HUES48 (cell line): ENCODE measurements at regions not wholly inside any gene's neighbourhood (a gene's known extent, or its start where the extent isn't known, plus 50 kb on each side); places are given as distances from the start of the nearest gene placed in this dataset.

Source experiments
- H3K27ac ChIP-seq: one replicate; pipeline ENCODE4 v1.7.0; 2013; ENCODE audit warnings: low read depth, low read length, inconsistent platforms
- H3K27me3 ChIP-seq: 2 replicates; pipeline ENCODE4 v1.6.1; 2013; ENCODE audit warnings: mild to moderate bottlenecking, low read length; ENCODE audit not compliant: control insufficient read depth, insufficient read depth
- H3K36me3 ChIP-seq: 2 replicates; pipeline ENCODE4 v1.6.1; 2013; ENCODE audit warnings: low read length; ENCODE audit not compliant: control insufficient read depth, insufficient read depth
- H3K4me1 ChIP-seq: 2 replicates; pipeline ENCODE4 v1.6.1; 2013; ENCODE audit warnings: mild to moderate bottlenecking, low read length; ENCODE audit not compliant: control insufficient read depth, insufficient read depth
- H3K4me3 ChIP-seq: 2 replicates; pipeline ENCODE4 v1.5.1; 2013; ENCODE audit warnings: mild to moderate bottlenecking, low read depth, low read length
- H3K9ac ChIP-seq: 2 replicates; pipeline ENCODE4 v1.6.1; 2013; ENCODE audit warnings: mild to moderate bottlenecking, low read depth, low read length, moderate library complexity
- H3K9me3 ChIP-seq: 2 replicates; pipeline ENCODE4 v1.6.1; 2013; ENCODE audit warnings: low read length; ENCODE audit not compliant: control insufficient read depth, insufficient read depth

DNA sequence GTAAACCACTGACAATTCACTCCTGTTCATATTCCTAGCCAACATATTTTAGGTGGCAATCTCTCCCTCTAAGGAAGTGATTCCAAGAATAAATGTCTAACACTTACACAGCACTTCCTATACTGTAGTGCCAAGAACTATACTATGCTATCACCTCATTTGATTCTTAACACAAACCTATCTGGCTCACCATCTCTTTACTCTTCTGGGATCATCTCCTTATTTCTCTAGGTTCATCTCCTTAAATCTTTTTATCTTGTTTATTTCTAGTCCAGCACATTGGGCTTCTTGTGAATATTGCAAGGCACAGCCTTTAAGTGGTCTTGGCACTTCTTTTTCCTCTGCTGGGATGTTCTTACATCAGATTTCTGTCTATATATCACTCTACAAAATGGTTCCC, 366.3 kb downstream of the SLITRK6 start:
- no peaks in the 10 kb centered on the region for H3K9me3 ChIP-seq
- H3K27ac ChIP-seq: no peak overlapping the region
- peaks cover 4% of the 10 kb centered on the region; the same call in 1 of the 2 replicates for H3K4me1 ChIP-seq
- no peak overlapping the region for H3K9ac ChIP-seq
- no peak overlapping the region for H3K4me3 ChIP-seq
- H3K27me3 ChIP-seq: no peaks in the 10 kb centered on the region
- no peaks in the 10 kb centered on the region for H3K36me3 ChIP-seq

DNA sequence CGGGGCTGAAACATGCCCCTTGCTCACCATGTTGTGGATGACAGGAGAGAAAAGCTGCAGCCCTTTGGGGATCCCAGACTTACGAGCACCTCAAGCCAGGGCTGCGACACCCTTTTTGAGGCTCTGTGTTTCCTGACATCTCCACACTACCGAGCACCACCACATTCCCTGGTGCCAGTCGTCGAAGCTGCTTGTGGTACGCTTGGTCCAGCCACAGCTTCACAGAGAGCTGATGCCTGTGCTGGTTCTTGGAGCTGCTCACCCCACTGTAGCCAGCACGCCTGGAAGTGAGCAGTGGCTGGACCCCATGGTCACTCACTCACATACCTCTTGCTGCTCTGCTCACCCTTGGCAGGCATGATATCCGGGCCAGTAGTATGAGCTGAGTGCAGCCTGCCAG, 367.5 kb downstream of the SLITRK6 start:
- H3K9me3 ChIP-seq: no peaks in the 10 kb centered on the region
- no peaks in the 10 kb centered on the region for H3K27me3 ChIP-seq
- no peaks in the 10 kb centered on the region for H3K4me1 ChIP-seq
- no peak overlapping the region for H3K27ac ChIP-seq
- no peak overlapping the region for H3K4me3 ChIP-seq
- H3K36me3 ChIP-seq: no peaks in the 10 kb centered on the region
- H3K9ac ChIP-seq: no peak overlapping the region

GRCh38 chr13:85430216-85430794, 368.9 kb downstream of the SLITRK6 start:
- no peaks in the 10 kb centered on the region for H3K4me1 ChIP-seq
- no peaks in the 10 kb centered on the region for H3K36me3 ChIP-seq
- H3K27ac ChIP-seq: no peak overlapping the region
- no peaks in the 10 kb centered on the region for H3K27me3 ChIP-seq
- no peak overlapping the region for H3K9ac ChIP-seq
- H3K4me3 ChIP-seq: no peak overlapping the region
- H3K9me3 ChIP-seq: no peaks in the 10 kb centered on the region

GRCh38 chr13:85427416-85427815, 371.8 kb downstream of the SLITRK6 start:
- Histone ChIP-seq H3K4me3 (no peak overlapping the region), H3K4me1 (no peaks in the 10 kb centered on the region), H3K9ac (no peak overlapping the region), H3K27me3 (no peaks in the 10 kb centered on the region), H3K27ac (no peak overlapping the region), H3K36me3 (no peaks in the 10 kb centered on the region), H3K9me3 (no peaks in the 10 kb centered on the region)

GRCh38 chr13:85420136-85420535, 379.1 kb downstream of the SLITRK6 start:
- Histone ChIP-seq H3K36me3 (no peaks in the 10 kb centered on the region), H3K4me3 (no peak overlapping the region), H3K9me3 (no peaks in the 10 kb centered on the region), H3K27ac (no peak overlapping the region), H3K4me1 (no peaks in the 10 kb centered on the region), H3K9ac (no peak overlapping the region), H3K27me3 (no peaks in the 10 kb centered on the region)

GRCh38 chr13:85419611-85420010, 379.6 kb downstream of the SLITRK6 start:
- Histone ChIP-seq H3K27ac (no peak overlapping the region), H3K27me3 (no peaks in the 10 kb centered on the region), H3K4me1 (no peaks in the 10 kb centered on the region), H3K36me3 (no peaks in the 10 kb centered on the region), H3K9me3 (no peaks in the 10 kb centered on the region), H3K4me3 (no peak overlapping the region), H3K9ac (no peak overlapping the region)

DNA sequence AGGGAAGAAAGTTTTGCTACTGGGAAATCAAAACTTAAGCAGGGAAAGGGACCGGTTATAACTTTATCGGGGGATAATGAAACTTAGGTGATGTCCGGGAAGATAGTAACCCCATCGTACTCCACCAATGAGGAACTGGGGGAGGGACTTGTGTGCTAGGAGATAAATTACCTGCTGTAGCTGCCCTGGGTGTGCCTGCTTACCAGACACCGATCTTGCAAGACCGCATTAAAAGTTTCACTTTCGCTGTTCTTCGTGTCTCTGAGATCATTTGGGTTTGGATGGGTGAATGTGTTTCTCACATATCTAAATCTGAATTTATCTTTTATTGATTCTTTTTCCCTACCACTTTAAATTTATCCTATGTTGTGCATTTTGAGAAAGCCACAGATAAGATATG, 381.4 kb downstream of the SLITRK6 start:
- no peaks in the 10 kb centered on the region for H3K27me3 ChIP-seq
- H3K4me1 ChIP-seq: peaks cover 4% of the 10 kb centered on the region; the same call in 1 of the 2 replicates
- H3K9ac ChIP-seq: no peak overlapping the region
- H3K27ac ChIP-seq: no peak overlapping the region
- no peak overlapping the region for H3K4me3 ChIP-seq
- no peaks in the 10 kb centered on the region for H3K9me3 ChIP-seq
- H3K36me3 ChIP-seq: no peaks in the 10 kb centered on the region

- H3K4me3 ChIP-seq: no peak overlapping the region
- H3K27ac ChIP-seq: no peak overlapping the region
- no peaks in the 10 kb centered on the region for H3K27me3 ChIP-seq
- H3K9ac ChIP-seq: no peak overlapping the region
- H3K9me3 ChIP-seq: no peaks in the 10 kb centered on the region
- peaks cover 6% of the 10 kb centered on the region; the same call in 1 of the 2 replicates for H3K4me1 ChIP-seq
- H3K36me3 ChIP-seq: no peaks in the 10 kb centered on the region
Measured at GRCh38 chr13:85413664-85414063, 385.6 kb downstream of the SLITRK6 start.

GRCh38 chr13:85412448-85412847, 386.8 kb downstream of the SLITRK6 start:
- Histone ChIP-seq H3K27ac (no peak overlapping the region), H3K27me3 (no peaks in the 10 kb centered on the region), H3K36me3 (no peaks in the 10 kb centered on the region), H3K4me3 (no peak overlapping the region), H3K4me1 (peaks cover 6% of the 10 kb centered on the region; the same call in 1 of the 2 replicates), H3K9me3 (no peaks in the 10 kb centered on the region), H3K9ac (no peak overlapping the region)

- Histone ChIP-seq H3K36me3 (no peaks in the 10 kb centered on the region), H3K27ac (no peak overlapping the region), H3K9me3 (no peaks in the 10 kb centered on the region), H3K27me3 (no peaks in the 10 kb centered on the region), H3K4me3 (no peak overlapping the region), H3K4me1 (peaks cover 6% of the 10 kb centered on the region; the same call in 1 of the 2 replicates), H3K9ac (no peak overlapping the region)
Measured at GRCh38 chr13:85411591-85411990, 387.6 kb downstream of the SLITRK6 start.

GRCh38 chr13:85408415-85408814, 390.8 kb downstream of the SLITRK6 start:
- Histone ChIP-seq H3K27ac (no peak overlapping the region), H3K4me3 (no peak overlapping the region), H3K4me1 (peaks cover 6% of the 10 kb centered on the region; the same call in 1 of the 2 replicates), H3K36me3 (no peaks in the 10 kb centered on the region), H3K9me3 (no peaks in the 10 kb centered on the region), H3K9ac (no peak overlapping the region), H3K27me3 (no peaks in the 10 kb centered on the region)
